ENCODE measurements at regions not wholly inside any gene's neighbourhood (a gene's known extent, or its start where the extent isn't known, plus 50 kb on each side); places are given as distances from the start of the nearest gene placed in this dataset.

GRCh38 chr12:105946493-105946901, 192.3 kb downstream of the NUAK1 start:
- Histone ChIP-seq H3K9ac (ENCODE audit: insufficient read depth, low read depth, low read length) (no peak overlapping the region), H3K9me3 (ENCODE audit: low read length) (no peaks in the 10 kb centered on the region), H3K27me3 (ENCODE audit: control insufficient read depth in 1 of 2, insufficient read depth in 2 of 2, low read length in 2 of 2) (no peaks in the 10 kb centered on the region), H3K27ac (ENCODE audit: extremely low read length, insufficient read depth, low read length) (no peak overlapping the region), H4K20me1 (ENCODE audit: insufficient read depth, low read length) (no peaks in the 10 kb centered on the region), H3K4me2 (ENCODE audit: low read depth, low read length) (no peak overlapping the region), H3K36me3 (replicated peaks in 1 of 2; ENCODE audit: control insufficient read depth in 1 of 2, insufficient read depth in 2 of 2, low read length in 2 of 2) (no peaks in the 10 kb centered on the region), H3K79me2 (ENCODE audit: insufficient read depth, low read length) (no peaks in the 10 kb centered on the region), H3K4me3 (replicated peaks in 1 of 3; ENCODE audit: insufficient read depth in 1 of 3, low read depth in 2 of 3, low read length in 3 of 3) (no peak overlapping the region), H3K4me1 (ENCODE audit: insufficient read depth, low read length) (no peaks in the 10 kb centered on the region), H2AFZ (ENCODE audit: low read length) (no peak overlapping the region)
- BruUV-seq (replicated peaks): no TSS peak
- in situ Hi-C loops (cut with HindIII; ENCODE audit: extremely low pct_ligation_motif_present, low pct_unique_long_range_greater_than_20kb) (no loop called here), intact Hi-C loops (cut with micrococcal nuclease; ENCODE audit: unreplicated experiment) (no loop called here)
- no peak for TF ChIP-seq NFATC3 (CRISPR knock-in tag; IDR thresholded peaks at IDR 0.05)
- no peak for TF ChIP-seq FOSL1 (CRISPR knock-in tag; IDR thresholded peaks at IDR 0.05; ENCODE audit: borderline replicate concordance)
- TF ChIP-seq CENPT (CRISPR knock-in tag; IDR thresholded peaks at IDR 0.05; ENCODE audit: low read depth): no peak
- TF ChIP-seq RBM39 (IDR thresholded peaks at IDR 0.05; ENCODE audit: low read depth, low read length, poor library complexity, severe bottlenecking): no peak
- no peak for TF ChIP-seq ZNF101 (CRISPR knock-in tag; IDR thresholded peaks at IDR 0.05; ENCODE audit: borderline replicate concordance, low read depth)
- TF ChIP-seq, protein P1, sequence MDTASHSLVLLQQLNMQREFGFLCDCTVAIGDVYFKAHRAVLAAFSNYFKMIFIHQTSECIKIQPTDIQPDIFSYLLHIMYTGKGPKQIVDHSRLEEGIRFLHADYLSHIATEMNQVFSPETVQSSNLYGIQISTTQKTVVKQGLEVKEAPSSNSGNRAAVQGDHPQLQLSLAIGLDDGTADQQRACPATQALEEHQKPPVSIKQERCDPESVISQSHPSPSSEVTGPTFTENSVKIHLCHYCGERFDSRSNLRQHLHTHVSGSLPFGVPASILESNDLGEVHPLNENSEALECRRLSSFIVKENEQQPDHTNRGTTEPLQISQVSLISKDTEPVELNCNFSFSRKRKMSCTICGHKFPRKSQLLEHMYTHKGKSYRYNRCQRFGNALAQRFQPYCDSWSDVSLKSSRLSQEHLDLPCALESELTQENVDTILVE (CRISPR knock-in tag; IDR thresholded peaks at IDR 0.05): no peak
- no peak for TF ChIP-seq ZNF772 (CRISPR knock-in tag; IDR thresholded peaks at IDR 0.05)
- no peak for TF ChIP-seq PCBP2 (optimal IDR thresholded peaks at IDR 0.05; ENCODE audit: low read depth, low read length, poor library complexity, severe bottlenecking)
- TF ChIP-seq ZNF256 (CRISPR knock-in tag; conservative IDR thresholded peaks at IDR 0.05): no peak
- TF ChIP-seq ATF4 (CRISPR knock-in tag; IDR thresholded peaks at IDR 0.05): no peak
- no peak for TF ChIP-seq RELA (CRISPR knock-in tag; IDR thresholded peaks at IDR 0.05)
- TF ChIP-seq CEBPZ (IDR thresholded peaks at IDR 0.05; ENCODE audit: low read length): no peak
- no peak for FAIRE-seq
- ChIA-PET POLR2A (no interaction called here), CTCF (ENCODE audit: low intra/inter-chr PET ratio, low total read pairs) (no interaction called here)
- no peak for DNase-seq (ENCODE audit: low spot score)
- no peak for ATAC-seq
- 6% methylated on average over 2 of the region's 2 CpGs for WGBS (ENCODE audit: low lambda C conversion rate)
